Activated CD4-positive, alpha-beta T cell treated with anti-CD3 and anti-CD28 coated beads for 36 hours (primary cell): ENCODE measurements at regions not wholly inside any gene's neighbourhood (a gene's known extent, or its start where the extent isn't known, plus 50 kb on each side); places are given as distances from the start of the nearest gene placed in this dataset.
"Not testable (repeated sequence)": the region's sequence is repeated elsewhere in the genome, so short reads cannot be mapped to it uniquely, and the experiment has no call there.

Experiments
- ATAC-seq: fragments of 200-7000 bp; cut with Tn5 transposase; one replicate; pipeline ENCODE4 v1.10.0; 2021; ENCODE audit warnings: mild to moderate bottlenecking, moderate library complexity
- CTCF ChIA-PET: fragments of 350-600 bp; sonication (Branson Sonifier 250); formaldehyde crosslinking; loops from one replicate; lab custom pipeline; 2021; ENCODE audit warnings: antibody characterized with exemption; lab: Charles Lee
- POLR2A ChIA-PET: fragments of 350-600 bp; sonication (Branson Sonifier 250); formaldehyde crosslinking; loops from one replicate; lab custom pipeline; 2021; ENCODE audit warnings: antibody characterized with exemption, inconsistent platforms; lab: Charles Lee
- DNase-seq: peaks from one replicate; pipeline ENCODE4 v3.0.0-alpha.2; 2020
- H3K27ac Mint-ChIP-seq: one replicate; pipeline ENCODE4 v1.8.0; 2021; ENCODE audit warnings: mixed read lengths
- H3K27me3 Mint-ChIP-seq: one replicate; pipeline ENCODE4 v1.8.0; 2021; ENCODE audit warnings: mixed read lengths
- H3K36me3 Mint-ChIP-seq: one replicate; pipeline ENCODE4 v1.8.0; 2021; ENCODE audit warnings: low read depth, mixed read lengths
- H3K4me1 Mint-ChIP-seq: one replicate; pipeline ENCODE4 v1.8.0; 2021; ENCODE audit warnings: mixed read lengths
- H3K4me3 Mint-ChIP-seq: one replicate; pipeline ENCODE4 v1.8.0; 2021; ENCODE audit warnings: mild to moderate bottlenecking, moderate library complexity, mixed read lengths
- H3K9me3 Mint-ChIP-seq: one replicate; pipeline ENCODE4 v1.8.0; 2021; ENCODE audit warnings: low read depth, mixed read lengths
- intact Hi-C, 2 experiments: fragments of 100-400 bp; cut with DNase I in 1 of 2; cut with micrococcal nuclease in 1 of 2; formaldehyde crosslinking; loops; one replicate each; pipeline versions ENCODE4 v1.14.2 to v1.15.1; 2022 to 2024; cut with DNase I, micrococcal nuclease

DNA sequence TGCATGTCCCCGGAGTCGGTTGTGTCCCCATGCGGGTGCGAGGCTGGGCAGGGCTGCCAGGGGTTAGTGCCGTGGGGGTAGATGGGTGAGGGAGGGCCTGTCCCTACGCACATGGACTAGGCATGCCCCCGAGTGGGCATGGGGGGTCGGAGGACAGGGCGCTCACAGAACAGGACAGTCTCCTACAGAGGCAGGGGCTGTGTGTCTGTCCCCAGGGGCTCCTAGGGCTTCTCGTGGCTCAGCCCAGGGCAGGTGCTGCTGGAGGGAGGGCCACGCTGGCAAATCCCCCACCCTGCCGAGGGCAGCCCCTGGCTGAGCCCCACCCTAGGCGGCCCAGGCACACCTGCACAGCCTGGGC is 141.3 kb downstream of the TMEM121 start:
- H3K27me3 Mint-ChIP-seq, ATAC-seq, H3K36me3 Mint-ChIP-seq, POLR2A ChIA-PET, CTCF ChIA-PET, DNase-seq, H3K4me1 Mint-ChIP-seq, H3K9me3 Mint-ChIP-seq, H3K4me3 Mint-ChIP-seq, intact Hi-C loops, H3K27ac Mint-ChIP-seq: not testable (repeated sequence)

GRCh38 chr14:105668021-105668420 is 141.6 kb downstream of the TMEM121 start:
- H3K4me3 Mint-ChIP-seq, POLR2A ChIA-PET, H3K27me3 Mint-ChIP-seq, H3K9me3 Mint-ChIP-seq, H3K27ac Mint-ChIP-seq, CTCF ChIA-PET, H3K4me1 Mint-ChIP-seq, ATAC-seq, intact Hi-C loops, H3K36me3 Mint-ChIP-seq, DNase-seq: not testable (repeated sequence)

GRCh38 chr14:105668471-105669230 is 142.3 kb downstream of the TMEM121 start:
- H3K36me3 Mint-ChIP-seq, H3K4me3 Mint-ChIP-seq, POLR2A ChIA-PET, H3K4me1 Mint-ChIP-seq, H3K27me3 Mint-ChIP-seq, ATAC-seq, intact Hi-C loops, CTCF ChIA-PET, H3K27ac Mint-ChIP-seq, H3K9me3 Mint-ChIP-seq: not testable (repeated sequence)
- DNase-seq: peak; percentile 5

GRCh38 chr14:105669231-105669610 is 142.8 kb downstream of the TMEM121 start:
- H3K4me3 Mint-ChIP-seq, H3K9me3 Mint-ChIP-seq, H3K27ac Mint-ChIP-seq, DNase-seq, CTCF ChIA-PET, ATAC-seq, H3K4me1 Mint-ChIP-seq, POLR2A ChIA-PET, intact Hi-C loops, H3K27me3 Mint-ChIP-seq, H3K36me3 Mint-ChIP-seq: not testable (repeated sequence)

GRCh38 chr14:105669646-105670045 is 143.3 kb downstream of the TMEM121 start:
- H3K4me3 Mint-ChIP-seq, POLR2A ChIA-PET, DNase-seq, CTCF ChIA-PET, intact Hi-C loops, H3K36me3 Mint-ChIP-seq, H3K27ac Mint-ChIP-seq, ATAC-seq, H3K9me3 Mint-ChIP-seq, H3K4me1 Mint-ChIP-seq, H3K27me3 Mint-ChIP-seq: not testable (repeated sequence)

- H3K36me3 Mint-ChIP-seq, H3K27ac Mint-ChIP-seq: not testable (repeated sequence)
Measured at GRCh38 chr14:105672450-105673200, 146.2 kb downstream of the TMEM121 start.

GRCh38 chr14:105675433-105675832 is 149.1 kb downstream of the TMEM121 start:
- not testable (repeated sequence) for ATAC-seq, H3K4me3 Mint-ChIP-seq

More at GRCh38 chr14:105672450-105673200, 146.2 kb downstream of the TMEM121 start:
- CTCF ChIA-PET, H3K4me3 Mint-ChIP-seq, H3K4me1 Mint-ChIP-seq, H3K27me3 Mint-ChIP-seq, H3K9me3 Mint-ChIP-seq, intact Hi-C loops, ATAC-seq, DNase-seq, POLR2A ChIA-PET: not testable (repeated sequence)

GRCh38 chr14:105675905-105676670 is 149.7 kb downstream of the TMEM121 start:
- POLR2A ChIA-PET, H3K9me3 Mint-ChIP-seq, H3K4me1 Mint-ChIP-seq, H3K36me3 Mint-ChIP-seq, H3K27me3 Mint-ChIP-seq, DNase-seq, ATAC-seq, H3K4me3 Mint-ChIP-seq: not testable (repeated sequence)
- CTCF ChIA-PET: interaction anchor here (0.6 to 1.3 kb wide), 4 partner anchors 34 to 470 kb away, joined by 3 read pairs; no protein-coding TSS in a partner anchor
- intact Hi-C loops: loop anchor here (5.0 kb wide), 2 partner anchors 271 to 321 kb away; no protein-coding TSS in a partner anchor
- H3K27ac Mint-ChIP-seq: peak overlapping the region; percentile 19

More at GRCh38 chr14:105675433-105675832, 149.1 kb downstream of the TMEM121 start:
- H3K9me3 Mint-ChIP-seq, DNase-seq, CTCF ChIA-PET, H3K27me3 Mint-ChIP-seq, POLR2A ChIA-PET, H3K36me3 Mint-ChIP-seq, H3K27ac Mint-ChIP-seq, H3K4me1 Mint-ChIP-seq: not testable (repeated sequence)
- intact Hi-C loops: loop anchor here (5.0 kb wide), 2 partner anchors 272 to 322 kb away; no protein-coding TSS in a partner anchor

DNA sequence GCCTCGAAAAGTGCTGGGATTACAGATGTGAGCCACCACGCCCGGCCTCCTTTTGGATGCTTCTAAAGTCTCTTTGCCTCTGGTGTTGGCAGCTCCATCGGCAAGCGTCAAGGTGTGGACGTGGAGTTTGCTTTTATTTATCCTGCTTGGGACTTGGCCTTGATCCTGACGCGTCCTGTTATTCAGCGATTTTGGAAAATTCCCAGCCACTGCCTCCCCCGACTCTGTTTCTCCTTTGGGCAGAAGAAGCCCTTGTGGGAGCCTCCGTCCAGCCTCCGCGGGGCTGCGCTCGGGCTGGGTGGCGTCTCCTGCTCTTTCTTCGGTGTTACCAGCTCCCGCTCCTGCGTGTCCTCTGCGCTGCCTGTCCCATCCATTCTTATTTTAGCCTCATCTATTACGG is 151.7 kb downstream of the TMEM121 start:
- H3K4me3 Mint-ChIP-seq, ATAC-seq, H3K27ac Mint-ChIP-seq, H3K4me1 Mint-ChIP-seq, POLR2A ChIA-PET, H3K36me3 Mint-ChIP-seq, H3K9me3 Mint-ChIP-seq, H3K27me3 Mint-ChIP-seq: not testable (repeated sequence)
- peak; percentile 11 for DNase-seq
- intact Hi-C loops: loop anchor here (1.0 to 5.0 kb wide), 3 partner anchors 267 to 319 kb away; no protein-coding TSS in a partner anchor
- CTCF ChIA-PET: interaction anchor here (0.8 kb wide), 1 partner anchor 336 kb away, joined by 3 read pairs; no protein-coding TSS in a partner anchor

DNA sequence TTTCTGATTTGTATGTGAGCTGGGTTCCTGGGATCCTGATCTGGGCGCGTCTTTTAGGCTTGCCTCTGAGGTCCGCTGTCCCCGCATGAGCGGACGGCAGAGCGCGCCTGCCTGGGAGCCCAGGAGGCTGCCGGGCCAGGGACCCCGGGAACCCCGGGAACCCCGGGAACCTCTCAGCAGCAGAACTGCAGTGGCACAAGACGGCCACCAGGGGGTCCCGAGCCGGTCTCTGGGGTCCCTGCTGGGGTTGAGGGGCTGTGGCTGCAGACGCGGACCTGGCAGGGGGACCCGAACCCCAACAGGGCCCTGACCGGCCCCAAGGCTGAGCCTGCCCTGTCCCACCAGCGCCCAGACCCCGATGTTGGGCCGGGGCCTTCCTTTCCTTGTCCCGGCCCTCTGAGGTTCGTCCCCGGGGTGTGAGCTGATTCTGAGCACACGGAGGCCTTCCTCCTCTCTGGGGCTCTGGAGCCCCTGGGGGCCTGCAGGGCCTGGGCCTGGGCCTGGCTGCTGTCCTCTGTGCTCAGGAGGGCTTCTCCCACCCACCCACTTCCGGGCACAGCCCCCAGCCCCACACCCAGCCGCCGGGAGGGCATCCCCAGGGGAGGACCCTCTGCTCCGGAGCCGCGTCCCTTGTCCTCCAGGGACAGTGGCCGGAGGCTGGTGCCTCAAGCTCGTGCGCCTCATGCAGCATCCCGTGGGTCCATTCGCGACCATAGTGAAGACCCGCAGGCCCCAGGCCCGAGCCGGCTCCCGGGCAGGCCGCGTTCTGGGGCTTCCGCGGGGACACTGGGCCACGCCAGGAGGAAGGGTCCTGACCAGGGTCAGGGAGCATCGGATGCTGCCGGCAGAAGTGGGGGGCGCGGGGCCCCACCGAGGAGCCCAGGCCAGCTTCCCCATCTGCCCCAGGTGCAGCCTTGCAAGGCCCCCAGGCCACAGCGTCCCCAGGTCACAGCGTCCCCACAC is 152.9 kb downstream of the TMEM121 start:
- H3K36me3 Mint-ChIP-seq, H3K9me3 Mint-ChIP-seq, CTCF ChIA-PET, H3K27me3 Mint-ChIP-seq, POLR2A ChIA-PET, H3K27ac Mint-ChIP-seq, H3K4me3 Mint-ChIP-seq, H3K4me1 Mint-ChIP-seq, DNase-seq, ATAC-seq: not testable (repeated sequence)
- intact Hi-C loops: loop anchor here (1.0 to 5.0 kb wide), 3 partner anchors 266 to 318 kb away; no protein-coding TSS in a partner anchor
